Heart right ventricle (tissue), 16 donors: ENCODE measurements at regions not wholly inside any gene's neighbourhood (a gene's known extent, or its start where the extent isn't known, plus 50 kb on each side); places are given as distances from the start of the nearest gene placed in this dataset.

Experiments used
- ATAC-seq, 8 donors: fragments of 200-7000 bp; cut with Tn5 transposase; one replicate each; pipeline ENCODE4 v1.9.1; 2020; ENCODE audit warnings: mild to moderate bottlenecking in 8 of 8, moderate library complexity in 8 of 8, moderate number of reproducible peaks in 1 of 8
- DNase-seq, 2 donors: peaks; one replicate each; pipeline ENCODE4 v3.0.0-alpha.2; 2020
- H3K27ac ChIP-seq, 10 donors: fragments of 200-600 bp; sonication (generic) in 2 of 10; one replicate each; pipeline versions ENCODE4 v1.5.0 to v1.8.0; 2020 to 2022; ENCODE audit warnings: mild to moderate bottlenecking in 3 of 10
- H3K27me3 ChIP-seq, 7 donors: fragments of 200-600 bp; one replicate each; pipeline ENCODE4 v1.8.0; 2021 to 2022; ENCODE audit warnings: mild to moderate bottlenecking in 2 of 7
- H3K36me3 ChIP-seq, 9 donors: fragments of 200-600 bp; sonication (generic) in 1 of 9; one replicate each; pipeline versions ENCODE4 v1.5.0 to v1.8.0; 2020 to 2022; ENCODE audit warnings: mild to moderate bottlenecking in 2 of 9
- H3K4me1 ChIP-seq, 9 donors: fragments of 200-600 bp; sonication (generic) in 1 of 9; one replicate each; pipeline versions ENCODE4 v1.5.0 to v1.8.0; 2020 to 2022; ENCODE audit warnings: mild to moderate bottlenecking in 4 of 9
- H3K4me3 ChIP-seq, 10 donors: fragments of 200-600 bp; sonication (generic) in 2 of 10; one replicate each; pipeline versions ENCODE4 v1.5.0 to v1.8.0; 2020 to 2022; ENCODE audit warnings: mild to moderate bottlenecking in 7 of 10, moderate library complexity in 2 of 10
- H3K9me3 ChIP-seq, 11 donors: fragments of 200-600 bp in 10 of 11; sonication (generic) in 2 of 11; one replicate each; pipeline versions ENCODE4 v1.5.0 to v1.8.0; 2013 to 2022; ENCODE audit warnings: mild to moderate bottlenecking in 2 of 11, control low read depth in 1 of 11, moderate library complexity in 1 of 11
- CTCF ChIP-seq, 9 donors: fragments of 200-600 bp; sonication (generic) in 2 of 9; IDR thresholded peaks; one replicate each; pipeline versions ENCODE4 v1.5.0 to v1.8.0; 2021 to 2022; ENCODE audit warnings: antibody characterized with exemption in 9 of 9, mild to moderate bottlenecking in 5 of 9, moderate library complexity in 1 of 9
- WGBS, 2 donors: extraction: QIAGEN DNeasy Blood & Tissue Kit; methylation state at CpG; one replicate each; pipeline ENCODE4 v1.1.7; 2013; ENCODE audit warnings: inconsistent platforms in 1 of 2; 5-methylcytosine and 5-hydroxymethylcytosine counted together
- intact Hi-C, 10 donors: fragments of 100-400 bp; cut with DNase I; formaldehyde crosslinking; loops; one replicate each; pipeline versions ENCODE4 v1.11.1 to v1.14.2; 2022
- donor health status: Arrhythmogenic right ventricular cardiomyopathy.
- donor health status: ischemic (EF 13 %, LVEDD 7.1; RV severe dilation, severe dysfunction).
- donor health status: healthy with polysubstance abuse.
- donor health status: DM: no; HTN: yes; CAD: no.
- donor health status: DM: no; HTN: no; CAD: no.
- donor health status: ischemic (EF 25% LVEDD 6.9; RV normal size, moderate dysfunction).
- donor health status: ischemic (EF 25% LVEDD 5.7; RV mildly dilated, moderate dysfunction).
- donor health status: healthy.
- donor health status: DM: yes; HTN: yes; CAD: no.
- donor health status: Ischemic cardiomyopathy.
- donor health status: ischemic (EF 35%, LVEDD 5.7; RV mildly dilated, moderate dysfunction).
- donor health status: nonischemic (EF 11% LVEDD 7.7; RV severe dilation, severe dysfunction).
- donor health status: DM: yes; HTN: yes; CAD: no.
- donor health status: PGD.
- donor health status: ischemic (EF 29% LVEDD 5.4; RV normal size, mild dysfunction).
- donor health status: nonischemic (EF 23%, LVEDD 6.1; RV moderate dilation, normal function).

- 86 to 91% methylated on average over 2 of the region's 2 CpGs for WGBS, 2 donors
- Histone ChIP-seq H3K36me3 (no peaks in the 10 kb centered on the region), H3K4me3 (no peak overlapping the region), H3K4me1 (no peaks in the 10 kb centered on the region), H3K27me3 (peaks cover 0 to 37% (median 14%) of the 10 kb centered on the region in 7 donors), H3K9me3 (no peaks in the 10 kb centered on the region), H3K27ac (no peak overlapping the region)
- TF ChIP-seq CTCF (IDR thresholded peaks at IDR 0.05): no peak
- ATAC-seq: no peak
- intact Hi-C loops: no loop called here
- no peak for DNase-seq
These were observed 248.7 kb downstream of the TFCP2L1 start for GRCh38 chr2:121036226-121036692.

GRCh38 chr2:121037480-121037879 lies 247.5 kb downstream of the TFCP2L1 start:
- 86 to 90% methylated on average over 2 of the region's 2 CpGs for WGBS, 2 donors
- no peak for TF ChIP-seq CTCF (IDR thresholded peaks at IDR 0.05)
- H3K27me3 ChIP-seq: peaks cover 0 to 30% (median 5%) of the 10 kb centered on the region in 7 donors
- H3K9me3 ChIP-seq: no peaks in the 10 kb centered on the region
- intact Hi-C loops: no loop called here
- H3K4me3 ChIP-seq: no peak overlapping the region
- DNase-seq (no peak), ATAC-seq (no peak)
- H3K4me1 ChIP-seq: no peaks in the 10 kb centered on the region
- no peak overlapping the region for H3K27ac ChIP-seq
- H3K36me3 ChIP-seq: no peaks in the 10 kb centered on the region

GRCh38 chr2:121038031-121038430 lies 247.0 kb downstream of the TFCP2L1 start:
- Histone ChIP-seq H3K9me3 (peaks cover 0 to 2% (median 0%) of the 10 kb centered on the region in 11 donors), H3K27me3 (peaks cover 0 to 25% (median 5%) of the 10 kb centered on the region in 7 donors), H3K4me1 (no peaks in the 10 kb centered on the region), H3K27ac (no peak overlapping the region), H3K36me3 (no peaks in the 10 kb centered on the region), H3K4me3 (no peak overlapping the region)
- no peak for TF ChIP-seq CTCF (IDR thresholded peaks at IDR 0.05)
- DNase-seq: no peak
- intact Hi-C loops: no loop called here
- 66 to 87% methylated on average over 6 to 7 of the region's 7 CpGs for WGBS, 2 donors
- no peak for ATAC-seq

GRCh38 chr2:121038431-121038830 lies 246.6 kb downstream of the TFCP2L1 start:
- DNase-seq: no peak

More at GRCh38 chr2:121038431-121038830, 246.6 kb downstream of the TFCP2L1 start:
- 92 to 96% methylated on average over 5 of the region's 5 CpGs for WGBS, 2 donors
- no peaks in the 10 kb centered on the region for H3K36me3 ChIP-seq
- H3K9me3 ChIP-seq: peaks cover 0 to 6% (median 0%) of the 10 kb centered on the region in 11 donors
- H3K4me1 ChIP-seq: no peaks in the 10 kb centered on the region
- no peak overlapping the region for H3K27ac ChIP-seq
- no peak overlapping the region for H3K4me3 ChIP-seq
- ATAC-seq: peak in 1 of 8 donors; percentile 30
- H3K27me3 ChIP-seq: peaks cover 0 to 24% (median 5%) of the 10 kb centered on the region in 7 donors
- intact Hi-C loops: no loop called here
- no peak for TF ChIP-seq CTCF (IDR thresholded peaks at IDR 0.05)
